Neural crest cell (in vitro differentiated cells): ENCODE measurements at regions not wholly inside any gene's neighbourhood (a gene's known extent, or its start where the extent isn't known, plus 50 kb on each side); places are given as distances from the start of the nearest gene placed in this dataset.
"Not testable (repeated sequence)": the region's sequence is repeated elsewhere in the genome, so short reads cannot be mapped to it uniquely, and the experiment has no call there.

Source experiments
- DNase-seq: peaks from one replicate; pipeline ENCODE4 v3.0.0; 2021; ENCODE audit warnings: low read depth, mixed read lengths, low spot score
- H3K27ac Mint-ChIP-seq: one replicate; pipeline ENCODE4 v1.8.0; 2021; ENCODE audit warnings: mild to moderate bottlenecking, mixed read lengths; ENCODE audit not compliant: unreplicated experiment
- H3K27me3 Mint-ChIP-seq: 2 replicates; pipeline ENCODE4 v1.8.0; 2021; ENCODE audit warnings: low read depth, mild to moderate bottlenecking, mixed read lengths
- H3K36me3 Mint-ChIP-seq: 2 replicates; pipeline ENCODE4 v1.8.0; 2021; ENCODE audit warnings: low read depth, mild to moderate bottlenecking, mixed read lengths
- H3K4me1 Mint-ChIP-seq: 2 replicates; pipeline ENCODE4 v1.8.0; 2021; ENCODE audit warnings: mixed read lengths
- H3K4me3 Mint-ChIP-seq: one replicate; pipeline ENCODE4 v1.8.0; 2021; ENCODE audit warnings: mild to moderate bottlenecking, mixed read lengths
- H3K9me3 Mint-ChIP-seq: 2 replicates; pipeline ENCODE4 v1.8.0; 2021; ENCODE audit warnings: mixed read lengths
- CTCF ChIP-seq: fragments of 200-600 bp; sonication (generic); conservative IDR thresholded peaks from 2 replicates; pipeline ENCODE4 v1.5.0; 2021; ENCODE audit warnings: antibody characterized with exemption, mild to moderate bottlenecking

DNA sequence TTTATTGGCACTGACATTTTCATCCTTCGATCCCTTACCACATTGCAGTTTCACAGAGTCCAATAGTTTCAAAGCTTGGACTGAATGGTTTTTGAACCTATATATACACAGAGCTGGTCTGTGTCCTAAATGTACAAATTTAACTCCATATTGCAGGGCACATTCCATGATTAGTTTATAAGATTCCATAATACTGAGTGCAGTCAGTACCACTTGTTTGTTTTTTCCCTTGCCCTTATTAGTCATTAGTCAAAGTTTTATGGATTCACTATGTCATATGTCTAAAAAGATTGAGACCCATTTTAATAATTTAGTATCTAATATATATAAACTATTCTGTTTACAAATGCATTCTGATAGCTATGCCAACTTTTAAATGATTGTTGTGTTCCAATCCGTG, 654.8 kb upstream of the MEF2C start:
- no peak overlapping the region for H3K4me3 Mint-ChIP-seq
- peaks cover 3% of the 10 kb centered on the region for H3K4me1 Mint-ChIP-seq
- H3K9me3 Mint-ChIP-seq: no peaks in the 10 kb centered on the region
- no peak for DNase-seq
- H3K36me3 Mint-ChIP-seq: no peaks in the 10 kb centered on the region
- H3K27ac Mint-ChIP-seq: no peak overlapping the region
- H3K27me3 Mint-ChIP-seq: no peaks in the 10 kb centered on the region
- TF ChIP-seq CTCF: no peak

DNA sequence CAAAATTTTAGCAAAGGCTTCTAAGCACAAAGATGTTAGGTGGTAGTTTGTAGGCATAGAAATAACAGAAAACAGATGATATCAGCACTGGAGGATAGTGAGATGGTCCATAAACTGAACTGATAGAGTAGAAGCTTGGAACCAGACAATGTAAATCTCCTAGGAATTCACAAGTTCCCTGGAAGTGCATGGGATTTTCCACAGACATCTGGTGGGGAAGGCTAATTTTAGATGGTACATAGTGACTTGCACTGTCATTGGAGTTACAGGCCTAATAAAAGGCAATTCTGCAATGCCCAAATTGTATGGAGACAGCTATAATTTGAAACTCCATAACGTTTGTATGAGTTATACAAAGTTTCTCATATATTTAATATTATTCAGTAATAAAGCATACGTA, 653.0 kb upstream of the MEF2C start:
- no peaks in the 10 kb centered on the region for H3K9me3 Mint-ChIP-seq
- DNase-seq: no peak
- no peaks in the 10 kb centered on the region for H3K36me3 Mint-ChIP-seq
- no peaks in the 10 kb centered on the region for H3K27me3 Mint-ChIP-seq
- no peak overlapping the region for H3K27ac Mint-ChIP-seq
- H3K4me1 Mint-ChIP-seq: no peaks in the 10 kb centered on the region
- TF ChIP-seq CTCF: no peak
- no peak overlapping the region for H3K4me3 Mint-ChIP-seq

DNA sequence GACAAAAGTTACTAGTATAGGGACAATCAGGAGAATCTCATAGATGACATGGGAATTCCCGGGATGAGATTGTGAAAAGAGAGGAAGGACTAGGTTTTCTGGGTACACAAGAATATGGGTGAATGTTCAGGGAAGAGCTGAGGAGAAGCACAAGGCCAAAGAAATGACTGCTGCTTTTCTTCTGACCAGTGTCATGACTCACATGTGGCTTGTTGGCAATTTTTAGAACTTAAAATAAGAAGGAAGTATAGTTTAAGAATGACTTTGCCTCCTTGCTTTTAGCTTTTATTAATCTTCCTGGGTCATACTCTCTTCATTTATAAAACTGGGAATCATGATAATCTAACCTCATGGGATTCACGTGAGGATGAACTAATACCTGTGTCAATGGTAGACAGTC, 652.4 kb upstream of the MEF2C start:
- Mint-ChIP-seq H3K4me1 (no peaks in the 10 kb centered on the region), H3K27ac (no peak overlapping the region), H3K9me3 (no peaks in the 10 kb centered on the region), H3K36me3 (no peaks in the 10 kb centered on the region), H3K4me3 (no peak overlapping the region), H3K27me3 (no peaks in the 10 kb centered on the region)
- no peak for TF ChIP-seq CTCF
- no peak for DNase-seq

DNA sequence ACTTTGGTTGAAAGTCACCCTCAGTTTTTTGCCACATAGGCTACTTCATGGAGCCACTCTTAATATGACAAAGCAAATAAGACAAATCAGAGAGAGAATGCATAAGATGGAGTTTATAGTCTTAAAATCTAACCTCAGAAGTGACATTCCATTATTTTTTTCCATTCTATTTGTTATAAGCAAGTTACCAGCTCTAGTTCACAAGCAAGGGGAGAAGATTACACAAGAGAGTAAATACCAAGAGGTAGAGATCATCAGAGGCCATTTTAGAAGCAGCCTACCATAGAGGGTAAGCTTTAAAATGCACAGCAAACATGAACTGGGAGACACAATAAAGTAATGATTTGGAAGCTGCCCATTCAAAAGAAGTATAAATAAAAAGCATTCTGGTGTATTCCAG, 651.3 kb upstream of the MEF2C start:
- no peaks in the 10 kb centered on the region for H3K4me1 Mint-ChIP-seq
- H3K36me3 Mint-ChIP-seq: no peaks in the 10 kb centered on the region
- no peak for TF ChIP-seq CTCF
- no peak overlapping the region for H3K4me3 Mint-ChIP-seq
- H3K9me3 Mint-ChIP-seq: no peaks in the 10 kb centered on the region
- no peaks in the 10 kb centered on the region for H3K27me3 Mint-ChIP-seq
- H3K27ac Mint-ChIP-seq: no peak overlapping the region
- DNase-seq: no peak

GRCh38 chr5:89524785-89525184, 641.8 kb upstream of the MEF2C start:
- no peaks in the 10 kb centered on the region for H3K4me1 Mint-ChIP-seq
- H3K36me3 Mint-ChIP-seq: peaks cover 6% of the 10 kb centered on the region
- H3K27ac Mint-ChIP-seq: no peak overlapping the region
- no peaks in the 10 kb centered on the region for H3K27me3 Mint-ChIP-seq
- H3K9me3 Mint-ChIP-seq: peaks cover 15% of the 10 kb centered on the region
- no peak for TF ChIP-seq CTCF
- no peak for DNase-seq
- H3K4me3 Mint-ChIP-seq: no peak overlapping the region

DNA sequence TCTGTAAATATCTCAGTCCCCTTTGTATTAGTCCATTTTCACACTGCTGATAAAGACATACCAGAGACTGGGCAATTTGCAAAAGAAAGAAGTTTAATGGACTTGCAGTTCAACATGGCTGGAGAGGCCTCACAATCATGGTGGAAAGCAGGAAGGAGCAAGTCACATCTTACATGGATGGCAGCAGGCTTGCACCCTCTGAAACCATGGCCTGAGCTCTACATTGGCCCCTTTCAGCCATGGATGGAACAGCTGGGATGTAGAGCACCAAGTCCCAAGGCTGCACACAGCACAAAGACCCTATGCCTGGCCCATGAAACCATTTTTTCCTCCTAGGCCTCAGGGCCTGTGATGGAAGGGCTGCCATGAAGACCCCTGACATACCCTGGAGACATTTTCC, 640.9 kb upstream of the MEF2C start:
- H3K4me3 Mint-ChIP-seq, H3K36me3 Mint-ChIP-seq, DNase-seq, H3K27ac Mint-ChIP-seq, H3K4me1 Mint-ChIP-seq, H3K27me3 Mint-ChIP-seq: not testable (repeated sequence)
- peaks cover 15% of the 10 kb centered on the region for H3K9me3 Mint-ChIP-seq
